ENCODE measurements at regions not wholly inside any gene's neighbourhood (a gene's known extent, or its start where the extent isn't known, plus 50 kb on each side); places are given as distances from the start of the nearest gene placed in this dataset.

DNA sequence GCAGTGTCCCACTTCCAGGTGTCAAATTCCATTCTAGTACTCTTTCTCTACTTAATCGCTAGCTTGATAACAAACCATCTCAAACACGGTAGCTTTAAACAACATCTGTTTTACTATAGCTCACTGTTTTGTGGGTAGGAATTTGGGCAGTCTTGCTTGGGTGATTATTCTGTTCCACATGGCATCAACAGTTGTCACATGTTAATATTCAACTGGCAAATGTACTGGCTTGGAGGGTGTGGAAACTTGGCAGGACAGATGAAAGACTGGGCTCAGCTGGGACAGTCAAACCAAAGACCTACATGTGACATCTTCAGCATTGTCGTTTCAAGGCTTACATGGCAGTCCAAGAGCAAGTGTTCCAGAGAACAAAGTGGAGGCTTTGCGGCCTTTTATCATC is 241.8 kb downstream of the PTH2R start:
- Histone ChIP-seq H3K27me3 (ENCODE audit: low read length) (no peaks in the 10 kb centered on the region), H3K4me2 (ENCODE audit: low read depth, low read length, poor library complexity, severe bottlenecking) (no peak overlapping the region), H4K20me1 (ENCODE audit: insufficient read depth, low read depth, low read length) (no peaks in the 10 kb centered on the region), H3K4me3 (ENCODE audit: low read length) (no peak overlapping the region), H3K9me2 (replicated peaks; ENCODE audit: insufficient read depth, low read length) (no peaks in the 10 kb centered on the region), H3K36me3 (ENCODE audit: insufficient read depth, low read length) (no peaks in the 10 kb centered on the region), H3K9ac (ENCODE audit: low read length) (no peak overlapping the region), H3K27ac (ENCODE audit: low read length) (no peak overlapping the region), H3K4me1 (ENCODE audit: low read length) (no peaks in the 10 kb centered on the region), H3K9me3 (ENCODE audit: low read length) (no peaks in the 10 kb centered on the region), H2AFZ (ENCODE audit: low read length) (no peak overlapping the region), H3K79me2 (ENCODE audit: low read length) (no peaks in the 10 kb centered on the region)
- no peak for DNase-seq

DNA sequence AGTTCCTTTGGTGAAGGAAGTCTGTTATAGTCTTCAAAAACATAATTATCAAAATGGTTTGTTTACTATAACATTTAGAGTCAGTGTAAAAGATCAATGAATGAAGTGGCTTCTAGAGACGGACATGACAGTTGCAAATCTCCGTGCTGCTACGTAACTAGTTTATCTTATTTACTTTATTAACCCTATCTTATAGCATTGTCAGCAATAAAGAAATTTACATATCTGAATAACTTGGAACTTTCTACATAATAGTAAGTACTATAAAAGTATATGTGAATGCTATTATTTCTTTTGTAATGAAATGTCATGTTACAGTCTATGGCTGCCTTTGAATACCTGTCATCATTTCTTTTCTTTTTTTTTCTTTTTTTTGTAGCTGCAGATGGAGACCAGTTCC is 246.8 kb downstream of the PTH2R start:
- Histone ChIP-seq H3K9me2 (replicated peaks; ENCODE audit: insufficient read depth, low read length) (no peaks in the 10 kb centered on the region), H3K36me3 (ENCODE audit: insufficient read depth, low read length) (no peaks in the 10 kb centered on the region), H3K4me2 (ENCODE audit: low read depth, low read length, poor library complexity, severe bottlenecking) (no peak overlapping the region), H3K4me1 (ENCODE audit: low read length) (no peaks in the 10 kb centered on the region), H3K4me3 (ENCODE audit: low read length) (no peak overlapping the region), H3K9me3 (ENCODE audit: low read length) (no peaks in the 10 kb centered on the region), H4K20me1 (ENCODE audit: insufficient read depth, low read depth, low read length) (no peaks in the 10 kb centered on the region), H2AFZ (ENCODE audit: low read length) (no peak overlapping the region), H3K79me2 (ENCODE audit: low read length) (no peaks in the 10 kb centered on the region), H3K27ac (ENCODE audit: low read length) (no peak overlapping the region), H3K27me3 (ENCODE audit: low read length) (no peaks in the 10 kb centered on the region), H3K9ac (ENCODE audit: low read length) (no peak overlapping the region)
- DNase-seq = no peak

DNA sequence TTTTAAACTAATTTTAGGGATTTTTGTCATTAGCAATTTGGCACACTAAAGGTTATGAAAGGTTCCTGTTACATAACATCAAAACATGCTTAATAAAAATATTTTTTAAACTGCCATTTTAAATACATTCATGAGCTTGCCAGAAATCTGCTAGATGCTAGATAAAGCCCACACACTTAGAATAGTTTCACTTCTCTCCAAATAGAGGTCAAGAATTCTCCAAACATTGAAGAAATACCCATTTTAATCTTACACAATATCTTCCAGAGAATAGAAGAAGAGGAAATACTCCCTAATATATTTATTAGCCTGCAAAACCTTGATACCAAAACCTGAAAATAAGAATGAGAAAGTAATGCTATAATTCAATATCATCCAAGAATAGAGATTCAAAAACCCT is 247.5 kb downstream of the PTH2R start:
- H2AFZ ChIP-seq (ENCODE audit: low read length) = no peak overlapping the region

GRCh38 chr2:208657468-208657867 is 250.9 kb downstream of the PTH2R start:
- Histone ChIP-seq H3K9me2 (replicated peaks; ENCODE audit: insufficient read depth, low read length) (no peaks in the 10 kb centered on the region), H3K4me1 (ENCODE audit: low read length) (no peaks in the 10 kb centered on the region), H3K36me3 (ENCODE audit: insufficient read depth, low read length) (no peaks in the 10 kb centered on the region), H3K27me3 (ENCODE audit: low read length) (no peaks in the 10 kb centered on the region), H3K9me3 (ENCODE audit: low read length) (no peaks in the 10 kb centered on the region), H3K9ac (ENCODE audit: low read length) (no peak overlapping the region), H3K4me3 (ENCODE audit: low read length) (no peak overlapping the region), H3K4me2 (ENCODE audit: low read depth, low read length, poor library complexity, severe bottlenecking) (no peak overlapping the region), H2AFZ (ENCODE audit: low read length) (no peak overlapping the region), H3K79me2 (ENCODE audit: low read length) (no peaks in the 10 kb centered on the region), H4K20me1 (ENCODE audit: insufficient read depth, low read depth, low read length) (no peaks in the 10 kb centered on the region), H3K27ac (ENCODE audit: low read length) (no peak overlapping the region)
- DNase-seq = no peak

More for the DNA sequence above, 247.5 kb downstream of the PTH2R start:
- H3K4me2 ChIP-seq (ENCODE audit: low read depth, low read length, poor library complexity, severe bottlenecking) = no peak overlapping the region
- H3K79me2 ChIP-seq (ENCODE audit: low read length) = no peaks in the 10 kb centered on the region
- no peaks in the 10 kb centered on the region for H3K36me3 ChIP-seq (ENCODE audit: insufficient read depth, low read length)
- H3K27me3 ChIP-seq (ENCODE audit: low read length) = no peaks in the 10 kb centered on the region
- H3K9ac ChIP-seq (ENCODE audit: low read length) = no peak overlapping the region
- no peak overlapping the region for H3K27ac ChIP-seq (ENCODE audit: low read length)
- H4K20me1 ChIP-seq (ENCODE audit: insufficient read depth, low read depth, low read length) = no peaks in the 10 kb centered on the region
- no peaks in the 10 kb centered on the region for H3K9me3 ChIP-seq (ENCODE audit: low read length)
- no peak overlapping the region for H3K4me3 ChIP-seq (ENCODE audit: low read length)
- H3K4me1 ChIP-seq (ENCODE audit: low read length) = no peaks in the 10 kb centered on the region
- no peak for DNase-seq
- no peaks in the 10 kb centered on the region for H3K9me2 ChIP-seq (replicated peaks; ENCODE audit: insufficient read depth, low read length)

GRCh38 chr2:208669394-208669793 is 262.8 kb downstream of the PTH2R start:
- no peak for DNase-seq
- Histone ChIP-seq H3K4me1 (ENCODE audit: low read length) (no peaks in the 10 kb centered on the region), H3K36me3 (ENCODE audit: insufficient read depth, low read length) (no peaks in the 10 kb centered on the region), H3K9me3 (ENCODE audit: low read length) (no peaks in the 10 kb centered on the region), H3K79me2 (ENCODE audit: low read length) (no peaks in the 10 kb centered on the region), H2AFZ (ENCODE audit: low read length) (no peak overlapping the region), H3K9me2 (replicated peaks; ENCODE audit: insufficient read depth, low read length) (no peaks in the 10 kb centered on the region), H3K27me3 (ENCODE audit: low read length) (no peaks in the 10 kb centered on the region), H4K20me1 (ENCODE audit: insufficient read depth, low read depth, low read length) (no peaks in the 10 kb centered on the region), H3K9ac (ENCODE audit: low read length) (no peak overlapping the region), H3K4me3 (ENCODE audit: low read length) (no peak overlapping the region), H3K4me2 (ENCODE audit: low read depth, low read length, poor library complexity, severe bottlenecking) (no peak overlapping the region), H3K27ac (ENCODE audit: low read length) (no peak overlapping the region)

GRCh38 chr2:208671284-208671683 is 264.7 kb downstream of the PTH2R start:
- Histone ChIP-seq H3K9me3 (ENCODE audit: low read length) (no peaks in the 10 kb centered on the region), H3K36me3 (ENCODE audit: insufficient read depth, low read length) (no peaks in the 10 kb centered on the region), H3K4me1 (ENCODE audit: low read length) (no peaks in the 10 kb centered on the region), H3K9me2 (replicated peaks; ENCODE audit: insufficient read depth, low read length) (no peaks in the 10 kb centered on the region), H3K9ac (ENCODE audit: low read length) (no peak overlapping the region), H3K27me3 (ENCODE audit: low read length) (no peaks in the 10 kb centered on the region), H3K4me3 (ENCODE audit: low read length) (no peak overlapping the region), H3K79me2 (ENCODE audit: low read length) (no peaks in the 10 kb centered on the region), H2AFZ (ENCODE audit: low read length) (no peak overlapping the region), H4K20me1 (ENCODE audit: insufficient read depth, low read depth, low read length) (no peaks in the 10 kb centered on the region), H3K27ac (ENCODE audit: low read length) (no peak overlapping the region), H3K4me2 (ENCODE audit: low read depth, low read length, poor library complexity, severe bottlenecking) (no peak overlapping the region)
- DNase-seq = no peak

GRCh38 chr2:208671886-208672680 is 265.5 kb downstream of the PTH2R start:
- Histone ChIP-seq H3K9ac (ENCODE audit: low read length) (no peak overlapping the region), H3K9me3 (ENCODE audit: low read length) (no peaks in the 10 kb centered on the region), H3K4me2 (ENCODE audit: low read depth, low read length, poor library complexity, severe bottlenecking) (no peak overlapping the region), H3K27me3 (ENCODE audit: low read length) (no peaks in the 10 kb centered on the region), H3K4me3 (ENCODE audit: low read length) (no peak overlapping the region), H3K27ac (ENCODE audit: low read length) (no peak overlapping the region), H3K79me2 (ENCODE audit: low read length) (no peaks in the 10 kb centered on the region), H3K4me1 (ENCODE audit: low read length) (no peaks in the 10 kb centered on the region), H3K36me3 (ENCODE audit: insufficient read depth, low read length) (no peaks in the 10 kb centered on the region), H2AFZ (ENCODE audit: low read length) (no peak overlapping the region), H3K9me2 (replicated peaks; ENCODE audit: insufficient read depth, low read length) (no peaks in the 10 kb centered on the region), H4K20me1 (ENCODE audit: insufficient read depth, low read depth, low read length) (no peaks in the 10 kb centered on the region)
- DNase-seq = no peak

DNA sequence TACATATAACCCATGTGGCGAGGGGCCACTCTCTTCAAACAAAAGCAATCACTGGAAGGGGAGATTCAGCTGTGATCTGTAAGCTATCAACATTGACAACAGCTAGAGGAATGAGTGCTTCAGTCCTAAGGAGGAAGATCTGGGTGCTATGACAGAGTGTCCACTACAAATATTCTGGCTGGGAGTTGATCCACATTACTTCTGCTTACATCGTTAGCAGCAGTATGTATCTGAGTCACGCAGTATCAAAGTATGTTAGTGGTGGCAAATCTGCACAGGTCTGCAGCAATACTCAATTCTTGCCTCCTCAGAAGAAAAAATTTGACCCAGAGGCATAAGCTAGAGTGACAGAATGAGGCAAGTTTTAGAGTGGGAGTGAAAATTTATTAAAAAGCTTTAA is 267.0 kb downstream of the PTH2R start:
- H3K36me3 ChIP-seq (ENCODE audit: insufficient read depth, low read length) = no peaks in the 10 kb centered on the region
- H3K9me3 ChIP-seq (ENCODE audit: low read length) = no peaks in the 10 kb centered on the region
- H3K27me3 ChIP-seq (ENCODE audit: low read length) = no peaks in the 10 kb centered on the region
- no peak for DNase-seq
- no peak overlapping the region for H3K9ac ChIP-seq (ENCODE audit: low read length)
- no peak overlapping the region for H3K4me2 ChIP-seq (ENCODE audit: low read depth, low read length, poor library complexity, severe bottlenecking)
- no peaks in the 10 kb centered on the region for H3K4me1 ChIP-seq (ENCODE audit: low read length)
- no peaks in the 10 kb centered on the region for H4K20me1 ChIP-seq (ENCODE audit: insufficient read depth, low read depth, low read length)
- no peak overlapping the region for H2AFZ ChIP-seq (ENCODE audit: low read length)
- no peaks in the 10 kb centered on the region for H3K9me2 ChIP-seq (replicated peaks; ENCODE audit: insufficient read depth, low read length)
- no peaks in the 10 kb centered on the region for H3K79me2 ChIP-seq (ENCODE audit: low read length)
- H3K27ac ChIP-seq (ENCODE audit: low read length) = no peak overlapping the region
- no peak overlapping the region for H3K4me3 ChIP-seq (ENCODE audit: low read length)

Data from Karpas-422 (cell line).